ENCODE measurements at regions not wholly inside any gene's neighbourhood (a gene's known extent, or its start where the extent isn't known, plus 50 kb on each side); places are given as distances from the start of the nearest gene placed in this dataset.

- DNase-seq (ENCODE audit: low read depth, low spot score) = no peak
- no peaks in the 10 kb centered on the region for H3K9me3 ChIP-seq (replicated peaks; ENCODE audit: control insufficient read depth, insufficient read depth, low read length)
- no peak overlapping the region for H3K4me2 ChIP-seq (ENCODE audit: insufficient read depth, low read length)
- dilution Hi-C loops (cut with MboI; ENCODE audit: extremely low pct_ligation_motif_present, low sequenced_read_pairs) (no loop called here), intact Hi-C loops (cut with micrococcal nuclease) (no loop called here)
- no peak overlapping the region for H3K9ac ChIP-seq (replicated peaks; ENCODE audit: extremely low read depth, insufficient read depth, low read length)
- no peaks in the 10 kb centered on the region for H3K4me1 ChIP-seq (ENCODE audit: control insufficient read depth, extremely low read depth, insufficient read depth, low read length)
- no peak overlapping the region for H3K4me3 ChIP-seq (replicated peaks in 1 of 3; ENCODE audit: insufficient read depth in 1 of 3, low read depth in 1 of 3, low read length in 3 of 3)
- H2AFZ ChIP-seq (ENCODE audit: low read depth, low read length) = no peak overlapping the region
- no TSS peak for BruUV-seq (replicated peaks)
- no peak for TF ChIP-seq EZH2 (IDR thresholded peaks at IDR 0.05; ENCODE audit: borderline replicate concordance, low read depth, low read length, severe bottlenecking)
- no peak for TF ChIP-seq MAX (IDR thresholded peaks at IDR 0.05; ENCODE audit: insufficient read depth, insufficient read length)
- TF ChIP-seq MYC (IDR thresholded peaks at IDR 0.05; ENCODE audit: low read depth, low read length) = no peak
- TF ChIP-seq GATA2 (IDR thresholded peaks at IDR 0.05; ENCODE audit: insufficient read depth, insufficient read length, low read depth, low read length) = no peak
- no peak for TF ChIP-seq CTCF (IDR thresholded peaks at IDR 0.05; ENCODE audit: extremely low read depth in 1 of 2, insufficient read depth in 1 of 2, low read depth in 1 of 2, low read length in 2 of 2)
- no peak for TF ChIP-seq FOS (IDR thresholded peaks at IDR 0.05; ENCODE audit: borderline replicate concordance, insufficient read depth, low read length)
- TF ChIP-seq POLR2AphosphoS5 (IDR thresholded peaks at IDR 0.05; ENCODE audit: insufficient read depth, low read depth, low read length) = no peak
- TF ChIP-seq POLR2A (IDR thresholded peaks at IDR 0.05; ENCODE audit: low read depth, low read length) = no peak
- TF ChIP-seq JUN (IDR thresholded peaks at IDR 0.05; ENCODE audit: borderline replicate concordance, insufficient read depth, insufficient read length, low read depth) = no peak
- FAIRE-seq = no peak
- H3K27ac ChIP-seq (ENCODE audit: insufficient read depth, low read depth, low read length) = no peak overlapping the region
- ChIA-PET CTCF (no interaction called here), POLR2A (no interaction called here)
- H3K9me1 ChIP-seq (replicated peaks; ENCODE audit: control insufficient read depth, extremely low read depth, insufficient read depth, low read length) = no peaks in the 10 kb centered on the region
- H3K36me3 ChIP-seq (ENCODE audit: control insufficient read depth in 2 of 2, extremely low read depth in 1 of 2, insufficient read depth in 2 of 2, low read length in 2 of 2) = no peaks in the 10 kb centered on the region
- no peaks in the 10 kb centered on the region for H4K20me1 ChIP-seq (replicated peaks; ENCODE audit: control insufficient read depth, extremely low read depth, insufficient read depth, low read length)
- H3K27me3 ChIP-seq (ENCODE audit: control insufficient read depth in 2 of 2, insufficient read depth in 2 of 2, low read length in 2 of 2) = no peaks in the 10 kb centered on the region
- no peaks in the 10 kb centered on the region for H3K79me2 ChIP-seq (ENCODE audit: control insufficient read depth, insufficient read depth, low read length)
These were observed 69.9 kb upstream of the CDK20 start for GRCh38 chr9:88044200-88044599.

All from endothelial cell of umbilical vein (primary cell).